ENCODE measurements at regions not wholly inside any gene's neighbourhood (a gene's known extent, or its start where the extent isn't known, plus 50 kb on each side); places are given as distances from the start of the nearest gene placed in this dataset.
"Not testable (repeated sequence)": the region's sequence is repeated elsewhere in the genome, so short reads cannot be mapped to it uniquely, and the experiment has no call there.

- in situ Hi-C loops (cut with HindIII; ENCODE audit: low sequenced_read_pairs), result no loop called here
These were observed 339.9 kb upstream of the ADARB2 start for GRCh38 chr10:2077231-2077630.

- in situ Hi-C loops (cut with HindIII; ENCODE audit: low sequenced_read_pairs), result no loop called here
These were observed 339.2 kb upstream of the ADARB2 start for GRCh38 chr10:2076528-2076927.

- in situ Hi-C loops (cut with HindIII; ENCODE audit: low sequenced_read_pairs), result no loop called here
These were observed 329.7 kb upstream of the ADARB2 start for GRCh38 chr10:2067015-2067414.

DNA sequence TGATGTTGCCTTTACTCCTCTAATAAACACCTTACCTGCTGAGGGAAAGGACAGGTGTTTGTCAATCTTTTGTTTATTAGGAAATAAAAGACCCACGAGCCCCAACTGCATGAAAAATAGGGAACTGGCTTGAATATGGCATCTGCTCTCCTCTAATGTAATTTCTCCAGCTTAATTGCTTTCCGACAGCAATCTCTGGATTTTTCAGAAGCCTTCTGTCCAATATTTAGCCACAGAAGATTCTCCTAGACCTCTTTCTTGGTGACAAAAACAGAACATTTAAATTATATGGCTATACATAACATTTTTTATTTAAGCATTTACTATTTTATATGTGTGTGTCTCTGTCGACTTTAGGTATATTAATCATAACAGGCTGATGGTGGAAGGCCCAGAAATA, 317.4 kb upstream of the ADARB2 start:
- in situ Hi-C loops (cut with HindIII; ENCODE audit: low sequenced_read_pairs), result no loop called here

- in situ Hi-C loops (cut with HindIII; ENCODE audit: low sequenced_read_pairs), result no loop called here
These were observed 316.5 kb upstream of the ADARB2 start for GRCh38 chr10:2053805-2054204.

GRCh38 chr10:2051108-2051507, 313.8 kb upstream of the ADARB2 start:
- in situ Hi-C loops (cut with HindIII; ENCODE audit: low sequenced_read_pairs), result no loop called here

DNA sequence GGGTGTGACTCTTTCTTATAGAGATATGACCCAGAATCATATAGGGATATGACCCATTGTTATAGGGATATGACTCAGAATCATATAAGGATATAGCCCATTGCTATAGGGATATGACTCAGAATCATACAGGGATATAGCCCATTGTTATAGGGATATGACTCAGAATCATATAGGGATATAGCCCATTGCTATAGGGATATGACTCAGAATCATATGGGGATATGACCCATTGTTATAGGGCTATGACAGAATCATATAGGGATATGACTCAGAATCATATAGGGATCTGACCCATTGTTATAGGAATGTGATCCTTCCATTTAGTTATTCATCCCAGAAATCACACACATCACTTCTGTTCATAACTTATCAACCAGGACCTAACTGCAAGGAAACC, 312.2 kb upstream of the ADARB2 start:
- in situ Hi-C loops (cut with HindIII; ENCODE audit: low sequenced_read_pairs), result no loop called here

DNA sequence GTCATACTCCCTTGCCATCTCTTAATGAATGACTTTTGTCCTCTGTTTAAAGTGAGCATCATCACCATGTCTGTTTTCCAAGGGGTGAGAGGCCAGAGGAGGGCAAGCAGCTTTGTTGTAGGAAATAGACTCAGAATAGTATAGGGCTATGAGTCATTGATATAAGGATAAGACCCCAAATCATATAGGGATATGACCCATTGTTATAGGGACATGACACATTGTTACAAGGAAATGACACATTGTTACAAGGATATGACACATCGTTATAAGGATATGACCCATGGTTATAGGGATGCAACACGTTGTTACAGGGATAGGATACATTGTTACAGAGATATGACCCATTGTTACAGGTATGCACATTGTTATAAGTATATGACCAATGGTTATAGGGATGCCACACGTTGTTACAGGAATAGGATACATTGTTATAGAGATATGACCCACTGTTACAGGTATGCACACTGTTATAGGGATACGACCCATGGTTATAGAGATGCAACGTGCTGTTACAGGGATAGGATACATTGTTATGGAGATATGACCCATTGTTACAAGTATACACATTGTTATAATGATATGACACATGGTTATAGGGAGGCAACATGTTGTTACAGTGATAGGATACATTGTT, 311.1 kb upstream of the ADARB2 start:
- in situ Hi-C loops (cut with HindIII; ENCODE audit: low sequenced_read_pairs), result no loop called here

GRCh38 chr10:2047679-2048078, 310.4 kb upstream of the ADARB2 start:
- in situ Hi-C loops (cut with HindIII; ENCODE audit: low sequenced_read_pairs), result no loop called here

DNA sequence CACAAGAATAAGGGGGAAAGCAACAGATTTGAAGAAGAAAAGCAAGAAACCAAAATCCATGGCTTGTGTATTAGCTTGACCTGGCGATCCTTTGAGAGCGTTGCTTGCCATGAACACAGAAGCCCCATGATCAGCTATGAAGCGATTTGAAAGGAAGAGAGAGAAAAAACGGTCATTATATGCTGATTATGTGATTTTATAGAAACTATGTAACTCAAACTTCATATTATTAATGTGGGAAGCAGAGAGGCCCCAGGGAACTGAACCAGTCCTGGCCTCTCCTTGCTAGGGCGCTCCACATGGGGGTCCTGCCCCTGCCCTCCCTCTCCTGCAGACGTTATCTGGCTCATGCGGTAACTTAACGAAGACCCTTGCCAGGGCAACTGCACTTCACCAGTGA, 306.1 kb upstream of the ADARB2 start:
- in situ Hi-C loops (cut with HindIII; ENCODE audit: low sequenced_read_pairs), result no loop called here

GRCh38 chr10:2038036-2038435, 300.7 kb upstream of the ADARB2 start:
- in situ Hi-C loops (cut with HindIII; ENCODE audit: low sequenced_read_pairs), result no loop called here

DNA sequence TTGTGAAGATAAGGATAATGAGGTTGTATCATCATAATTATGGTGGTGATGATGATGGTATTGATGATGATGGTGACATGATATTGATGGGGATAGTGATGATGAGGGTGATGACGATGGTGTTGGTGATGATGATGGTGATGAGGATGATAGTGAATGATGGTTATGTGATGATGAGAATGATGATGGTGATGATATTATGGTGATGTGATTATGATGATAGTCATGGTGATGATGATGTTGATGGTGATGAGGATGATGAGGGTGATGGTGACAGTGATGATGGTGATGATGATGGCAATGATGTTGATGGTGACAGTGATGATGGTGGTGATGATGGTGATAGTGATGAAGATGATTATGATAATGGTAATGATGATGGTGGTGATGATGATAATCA, 299.9 kb upstream of the ADARB2 start:
- in situ Hi-C loops (cut with HindIII; ENCODE audit: low sequenced_read_pairs), result no loop called here

DNA sequence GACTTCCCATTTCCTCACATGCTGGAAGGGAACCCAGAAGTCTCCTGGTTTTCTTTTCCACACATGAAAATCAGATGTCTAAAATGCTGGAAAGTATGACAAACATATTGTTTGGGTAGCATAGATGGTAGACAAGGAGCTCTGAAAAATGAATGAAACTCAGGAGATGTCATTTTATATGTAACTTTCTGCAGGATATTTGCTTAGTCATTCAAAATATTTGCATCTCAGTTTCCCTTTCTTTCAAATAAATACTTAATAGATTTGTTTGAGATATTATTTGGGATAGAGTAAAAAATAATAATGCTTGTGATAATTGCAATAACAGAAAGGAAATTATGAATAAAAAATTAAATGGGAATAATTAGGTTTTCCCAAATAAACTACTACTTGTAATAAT, 298.9 kb upstream of the ADARB2 start:
- in situ Hi-C loops (cut with HindIII; ENCODE audit: low sequenced_read_pairs), result no loop called here

- in situ Hi-C loops (cut with HindIII; ENCODE audit: low sequenced_read_pairs), result no loop called here
These were observed 292.7 kb upstream of the ADARB2 start for GRCh38 chr10:2030046-2030445.

- in situ Hi-C loops (cut with HindIII; ENCODE audit: low sequenced_read_pairs), result no loop called here
These were observed 289.6 kb upstream of the ADARB2 start for GRCh38 chr10:2026936-2027335.

- in situ Hi-C loops (cut with HindIII; ENCODE audit: low sequenced_read_pairs), result not testable (repeated sequence)
These were observed 287.4 kb upstream of the ADARB2 start for GRCh38 chr10:2024750-2025149.

DNA sequence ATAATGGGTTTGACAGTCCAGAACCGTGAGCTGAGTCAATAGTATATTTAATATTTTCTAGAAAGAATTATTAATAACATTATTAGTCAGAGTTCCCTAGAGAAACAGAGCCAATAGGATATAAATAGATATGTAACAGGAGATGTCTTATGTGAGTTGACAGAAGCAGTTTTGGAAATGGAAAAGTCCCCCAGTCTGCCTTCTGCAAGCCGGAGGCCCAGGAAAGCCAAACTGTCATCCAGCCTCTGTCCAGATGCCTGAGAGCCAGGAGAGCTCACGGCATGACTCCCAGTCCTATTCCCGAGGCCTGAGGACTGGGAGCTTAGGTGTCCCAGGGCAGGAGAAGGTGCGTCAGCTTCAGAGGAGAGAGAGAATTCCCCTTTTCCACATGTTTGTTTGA, 286.4 kb upstream of the ADARB2 start:
- in situ Hi-C loops (cut with HindIII; ENCODE audit: low sequenced_read_pairs), result no loop called here

DNA sequence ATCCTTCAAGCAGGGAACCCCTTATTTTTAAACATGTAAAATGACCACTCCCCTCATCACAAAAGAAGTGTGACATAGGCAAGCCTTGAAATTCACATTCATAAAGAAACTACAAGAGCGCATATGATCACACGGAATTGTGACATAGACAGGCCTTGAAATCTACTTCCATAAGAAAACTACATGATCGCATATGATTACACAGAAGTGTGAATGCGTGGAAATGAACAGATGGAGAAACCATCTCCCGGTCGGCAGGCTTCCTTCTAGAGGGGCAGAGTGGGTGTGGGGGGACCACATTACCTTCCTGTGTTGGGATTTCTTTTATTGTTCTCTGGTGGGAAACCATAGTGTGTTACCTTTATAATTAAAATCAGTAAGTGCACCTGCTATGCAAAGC, 285.1 kb upstream of the ADARB2 start:
- in situ Hi-C loops (cut with HindIII; ENCODE audit: low sequenced_read_pairs), result no loop called here

GRCh38 chr10:2020836-2021235, 283.5 kb upstream of the ADARB2 start:
- in situ Hi-C loops (cut with HindIII; ENCODE audit: low sequenced_read_pairs), result no loop called here

GRCh38 chr10:2019803-2020202, 282.5 kb upstream of the ADARB2 start:
- in situ Hi-C loops (cut with HindIII; ENCODE audit: low sequenced_read_pairs), result no loop called here

DNA sequence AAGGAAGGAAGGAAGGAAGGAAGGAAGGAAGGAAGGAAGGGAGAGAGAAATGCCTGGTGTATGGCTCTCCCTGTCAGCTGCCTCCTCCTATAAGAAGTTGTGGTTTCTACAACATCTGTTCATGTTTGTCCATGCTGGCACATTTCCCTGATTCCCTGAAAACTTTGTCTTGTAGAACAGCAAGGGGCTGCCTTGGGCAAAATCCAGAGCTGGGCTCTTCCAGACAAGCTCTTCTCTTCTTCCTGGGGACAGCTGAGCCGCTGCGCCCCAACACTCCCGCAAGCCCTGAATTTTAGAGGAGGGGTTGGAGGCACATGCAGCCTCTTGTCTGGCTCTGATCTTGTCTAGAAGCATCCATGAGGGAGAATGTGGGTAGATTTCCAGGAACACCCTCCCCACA, 282.0 kb upstream of the ADARB2 start:
- in situ Hi-C loops (cut with HindIII; ENCODE audit: low sequenced_read_pairs), result no loop called here

GRCh38 chr10:2014541-2014940, 277.2 kb upstream of the ADARB2 start:
- in situ Hi-C loops (cut with HindIII; ENCODE audit: low sequenced_read_pairs), result no loop called here

- in situ Hi-C loops (cut with HindIII; ENCODE audit: low sequenced_read_pairs), result no loop called here
These were observed 274.9 kb upstream of the ADARB2 start for GRCh38 chr10:2012209-2012608.
